Inflammatory macrophage treated with lipopolysaccharide for 4 hours (primary cell): ENCODE measurements at regions not wholly inside any gene's neighbourhood (a gene's known extent, or its start where the extent isn't known, plus 50 kb on each side); places are given as distances from the start of the nearest gene placed in this dataset.
"Not testable (repeated sequence)": the region's sequence is repeated elsewhere in the genome, so short reads cannot be mapped to it uniquely, and the experiment has no call there.

ENCODE experiments used
- DNase-seq: peaks from one replicate; pipeline ENCODE4 v3.0.0-alpha.2; 2020

- no peak for DNase-seq
These were observed 457.3 kb upstream of the MIR17HG start for GRCh38 chr13:90889906-90890834.

- no peak for DNase-seq
These were observed 456.2 kb upstream of the MIR17HG start for GRCh38 chr13:90891329-90891728.

- not testable (repeated sequence) for DNase-seq
These were observed 454.3 kb upstream of the MIR17HG start for GRCh38 chr13:90893199-90893598.

- no peak for DNase-seq
These were observed 451.5 kb upstream of the MIR17HG start for GRCh38 chr13:90896002-90896401.

GRCh38 chr13:90898811-90899210 is 448.7 kb upstream of the MIR17HG start:
- DNase-seq = no peak

- DNase-seq = no peak
These were observed 448.1 kb upstream of the MIR17HG start for GRCh38 chr13:90899416-90899815.

- DNase-seq = no peak
These were observed 445.2 kb upstream of the MIR17HG start for GRCh38 chr13:90902255-90902654.

GRCh38 chr13:90906554-90906953 is 440.9 kb upstream of the MIR17HG start:
- no peak for DNase-seq

GRCh38 chr13:90908792-90909191 is 438.7 kb upstream of the MIR17HG start:
- no peak for DNase-seq

GRCh38 chr13:90910018-90910639 is 437.4 kb upstream of the MIR17HG start:
- DNase-seq = no peak

- no peak for DNase-seq
These were observed 435.2 kb upstream of the MIR17HG start for GRCh38 chr13:90912247-90912646.

- peak; percentile 1 for DNase-seq
These were observed 429.0 kb upstream of the MIR17HG start for GRCh38 chr13:90918536-90918935.

- no peak for DNase-seq
These were observed 428.3 kb upstream of the MIR17HG start for GRCh38 chr13:90919153-90919552.

GRCh38 chr13:90926459-90926858 is 421.0 kb upstream of the MIR17HG start:
- DNase-seq = no peak

- DNase-seq = no peak
These were observed 419.4 kb upstream of the MIR17HG start for GRCh38 chr13:90928109-90928508.

- peak; percentile 12 for DNase-seq
These were observed 414.2 kb upstream of the MIR17HG start for GRCh38 chr13:90933097-90933826.

GRCh38 chr13:90934741-90935140 is 412.7 kb upstream of the MIR17HG start:
- DNase-seq = no peak

- DNase-seq = no peak
These were observed 408.6 kb upstream of the MIR17HG start for GRCh38 chr13:90938848-90939247.

GRCh38 chr13:90943946-90944345 is 403.5 kb upstream of the MIR17HG start:
- no peak for DNase-seq

- DNase-seq = not testable (repeated sequence)
These were observed 402.3 kb upstream of the MIR17HG start for GRCh38 chr13:90945146-90945545.

- not testable (repeated sequence) for DNase-seq
These were observed 401.4 kb upstream of the MIR17HG start for GRCh38 chr13:90946125-90946524.

GRCh38 chr13:90947976-90948375 is 399.5 kb upstream of the MIR17HG start:
- no peak for DNase-seq

- DNase-seq = no peak
These were observed 397.3 kb upstream of the MIR17HG start for GRCh38 chr13:90950160-90950559.

GRCh38 chr13:90951663-90952062 is 395.8 kb upstream of the MIR17HG start:
- no peak for DNase-seq
